HG03060 (cell line): ENCODE measurements at regions not wholly inside any gene's neighbourhood (a gene's known extent, or its start where the extent isn't known, plus 50 kb on each side); places are given as distances from the start of the nearest gene placed in this dataset.
"Not testable (repeated sequence)": the region's sequence is repeated elsewhere in the genome, so short reads cannot be mapped to it uniquely, and the experiment has no call there.

Source experiments
- ATAC-seq: cut with Tn5 transposase; IDR thresholded peaks from one replicate; pipeline ENCODE4 v1.9.1; 2021; ENCODE audit warnings: low read depth, moderate number of reproducible peaks; ENCODE audit not compliant: unreplicated experiment

DNA sequence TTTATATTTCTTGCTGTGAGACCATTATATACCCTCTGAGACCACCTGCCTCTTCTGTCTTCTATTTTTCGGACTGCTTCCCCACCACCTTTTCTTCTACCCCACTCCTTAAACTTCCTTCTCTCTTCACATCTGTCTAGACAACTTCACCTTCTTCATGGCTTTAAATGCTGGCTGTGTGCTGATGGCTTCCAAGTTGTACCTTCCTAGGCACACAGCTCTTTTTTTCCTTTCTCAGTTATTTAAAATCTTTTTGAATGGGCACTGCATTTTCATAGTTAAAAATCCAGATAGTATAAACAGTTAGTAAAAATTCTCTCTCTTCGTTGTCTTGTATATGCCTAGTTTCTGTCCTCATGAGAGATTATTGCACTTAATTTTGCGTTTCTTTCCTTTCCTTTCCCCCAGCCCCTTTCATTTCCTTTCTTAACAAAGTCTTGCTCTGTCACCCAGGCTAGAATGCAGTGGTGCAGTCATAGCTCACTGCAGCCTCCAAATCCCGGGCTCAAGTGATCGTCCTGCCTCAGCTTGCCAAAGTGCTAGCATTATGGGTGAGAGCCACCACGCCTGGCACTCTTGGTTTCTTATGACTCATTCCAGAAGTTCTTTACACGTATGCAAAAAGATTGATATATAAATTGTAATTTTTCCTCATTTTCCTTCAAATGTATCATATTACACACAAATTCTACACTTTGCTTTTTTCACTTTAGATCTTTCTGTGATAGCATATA, 114.3 kb downstream of the NPIPB5 start:
- no peak for ATAC-seq

DNA sequence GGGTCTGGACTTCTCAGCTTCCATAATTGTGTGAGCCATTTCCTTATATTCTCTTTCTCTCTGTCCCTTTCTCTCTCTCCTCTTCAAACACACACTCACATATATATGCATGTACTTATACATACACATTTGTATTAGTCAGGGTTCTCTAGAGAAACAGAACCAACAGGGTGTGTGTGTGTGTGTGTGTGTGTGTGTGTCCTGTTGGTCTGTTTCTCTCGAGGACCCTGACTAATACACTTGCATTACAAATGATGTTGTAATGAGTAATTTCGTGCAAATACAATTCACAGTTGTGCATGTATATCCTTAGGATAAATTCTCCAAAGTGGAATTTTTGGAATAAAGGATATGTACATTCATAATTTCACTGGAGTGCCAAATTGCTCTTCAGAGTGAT, 115.3 kb downstream of the NPIPB5 start:
- no peak for ATAC-seq

DNA sequence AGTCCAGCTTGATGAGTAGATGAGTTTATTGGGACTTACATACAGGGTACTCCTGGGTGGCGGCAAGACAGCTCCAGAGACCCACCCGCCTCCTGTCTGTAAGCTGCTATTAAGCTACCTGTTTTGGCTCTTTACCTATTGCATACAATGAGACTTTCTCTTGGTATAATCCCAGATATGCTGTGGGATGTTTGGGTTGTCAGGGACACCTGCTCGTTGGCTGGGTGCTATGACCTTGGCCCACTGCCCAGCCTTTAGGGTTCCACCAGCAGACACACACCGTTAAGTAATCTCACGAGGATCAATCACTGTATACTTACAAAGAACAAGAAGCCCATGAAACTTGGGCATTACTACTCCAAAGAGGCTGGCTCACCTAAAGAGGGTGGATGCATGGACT, 116.4 kb downstream of the NPIPB5 start:
- no peak for ATAC-seq

DNA sequence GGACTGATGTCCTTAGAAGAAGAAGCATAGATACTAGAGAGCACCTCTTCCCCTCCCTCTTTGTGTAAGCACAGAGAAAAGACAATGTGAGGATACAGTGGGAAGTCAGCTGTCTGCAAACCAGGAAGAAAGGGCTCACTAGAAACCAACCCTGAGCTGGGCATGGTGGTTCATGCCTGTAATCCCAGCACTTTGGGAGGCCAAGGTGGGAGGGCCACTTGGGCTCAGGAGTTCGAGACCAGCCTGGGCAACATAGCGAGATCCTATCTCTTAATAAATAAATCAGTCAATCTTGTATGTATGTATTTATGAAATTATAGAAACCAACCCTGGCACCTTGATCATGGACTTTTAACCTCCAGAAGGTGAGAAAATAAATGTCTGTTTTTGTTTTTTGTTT, 118.3 kb downstream of the NPIPB5 start:
- no peak for ATAC-seq

DNA sequence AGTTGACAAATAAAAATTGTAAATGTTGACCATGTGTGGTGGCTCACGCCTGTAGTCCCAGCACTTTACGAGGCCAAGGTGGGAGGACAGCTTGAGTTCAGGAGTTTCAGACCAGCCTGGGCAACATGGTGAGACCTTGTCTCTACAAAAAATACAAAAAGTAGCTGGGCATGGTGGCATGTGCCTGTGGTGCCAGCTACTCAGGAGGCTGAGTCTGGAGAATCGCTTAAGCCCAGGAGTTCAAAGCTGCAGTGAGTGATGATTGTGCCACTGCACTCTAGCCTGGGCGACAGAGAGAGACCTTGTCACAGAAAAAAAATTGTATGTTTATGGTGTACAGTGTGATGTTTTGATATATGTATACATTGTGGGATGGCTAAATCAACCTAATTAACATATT, 119.6 kb downstream of the NPIPB5 start:
- ATAC-seq = no peak

DNA sequence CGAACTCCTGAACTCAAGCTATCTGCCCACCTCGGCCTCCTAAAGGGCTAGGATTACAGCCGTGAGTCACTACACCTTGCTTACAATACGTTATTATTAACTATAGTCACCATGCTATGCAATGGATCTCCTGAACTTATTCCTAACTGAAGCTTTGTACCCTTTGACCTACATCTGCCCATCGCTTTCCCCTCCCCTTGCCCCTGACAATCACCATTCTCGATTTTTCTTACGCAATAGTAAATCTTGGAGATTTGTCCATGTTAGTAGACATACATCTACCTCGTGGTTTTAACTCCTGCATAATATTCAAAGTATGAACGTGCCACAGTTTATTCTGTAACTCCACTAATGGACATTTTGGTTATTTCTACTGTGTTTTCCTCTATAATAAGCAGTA, 120.6 kb downstream of the NPIPB5 start:
- no peak for ATAC-seq

DNA sequence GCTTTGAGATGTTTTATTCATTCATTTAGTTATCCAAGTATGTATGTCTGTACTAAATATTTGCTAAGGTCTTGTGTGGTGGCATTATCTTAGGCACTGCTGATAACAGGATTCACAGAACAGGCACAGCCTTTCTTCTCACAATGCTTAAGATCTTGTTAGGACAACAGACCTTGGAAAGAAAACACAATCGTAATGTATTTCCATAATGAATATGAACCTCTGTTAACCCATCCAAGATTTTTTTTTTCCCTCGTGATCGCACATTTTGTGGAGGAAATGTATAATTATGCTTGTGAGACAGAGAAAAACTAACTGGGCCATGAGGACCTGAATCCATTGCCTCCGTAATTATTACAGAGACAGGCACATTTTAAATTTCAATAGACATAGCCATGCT, 121.9 kb downstream of the NPIPB5 start:
- no peak for ATAC-seq

GRCh38 chr16:22633280-22633679, 122.6 kb downstream of the NPIPB5 start:
- no peak for ATAC-seq

DNA sequence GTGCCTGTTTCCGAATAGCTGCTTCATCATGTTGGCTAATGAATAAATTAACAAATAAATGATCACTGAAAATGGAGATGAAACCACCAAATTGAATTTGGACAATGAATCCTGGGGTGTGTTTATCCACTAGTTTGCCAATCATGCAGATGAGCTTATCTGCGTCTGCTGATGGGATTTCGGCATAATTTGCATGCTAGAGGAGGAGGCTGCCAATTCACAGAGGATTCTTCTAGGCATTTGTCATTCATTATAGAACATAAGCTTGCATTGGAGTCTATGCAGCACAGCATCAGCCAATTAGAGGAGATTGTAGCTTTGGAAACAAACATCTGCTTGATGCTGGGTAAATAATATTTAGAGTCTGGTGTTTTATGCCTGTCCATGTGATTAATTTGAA, 123.1 kb downstream of the NPIPB5 start:
- no peak for ATAC-seq

GRCh38 chr16:22634954-22635353, 124.3 kb downstream of the NPIPB5 start:
- ATAC-seq = no peak

DNA sequence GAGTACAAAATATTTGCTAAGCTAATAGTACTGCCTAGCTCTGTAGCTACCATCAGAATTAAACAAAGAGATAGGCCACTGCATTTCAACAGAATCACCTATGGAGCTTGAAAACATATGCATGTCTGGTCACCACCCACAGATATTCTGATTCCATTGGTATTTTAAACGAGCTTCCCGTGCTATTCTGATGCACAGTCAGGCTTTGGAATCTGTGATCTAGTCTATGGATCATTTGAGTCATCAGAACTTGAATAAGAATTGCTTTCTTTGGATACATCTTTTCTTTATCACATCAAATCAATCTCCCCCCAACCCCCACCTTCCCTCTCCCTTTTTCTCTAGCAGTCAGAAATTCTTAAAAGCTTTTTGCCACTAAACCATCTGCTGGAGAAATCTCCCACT, 124.7 kb downstream of the NPIPB5 start:
- ATAC-seq = no peak

DNA sequence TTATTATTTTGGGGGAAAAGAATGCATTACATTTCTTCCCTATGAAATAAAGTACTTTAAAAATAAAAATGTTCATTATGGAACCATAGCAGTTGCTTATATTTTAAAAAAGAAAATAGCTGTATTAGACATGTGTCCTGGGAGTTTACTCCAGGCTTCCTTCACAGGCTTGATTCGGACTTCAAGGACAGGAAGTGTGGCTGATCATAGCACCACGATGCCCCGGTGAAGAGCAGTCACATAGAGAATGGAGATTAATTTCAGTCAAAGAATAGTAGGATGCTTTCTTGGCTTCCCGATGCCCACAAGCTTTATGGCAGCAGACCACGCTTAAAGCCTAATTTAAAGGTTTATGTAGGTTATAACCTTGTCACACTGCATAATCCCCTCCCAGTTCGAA, 125.1 kb downstream of the NPIPB5 start:
- ATAC-seq = no peak

GRCh38 chr16:22638393-22639206, 127.9 kb downstream of the NPIPB5 start:
- ATAC-seq = no peak

DNA sequence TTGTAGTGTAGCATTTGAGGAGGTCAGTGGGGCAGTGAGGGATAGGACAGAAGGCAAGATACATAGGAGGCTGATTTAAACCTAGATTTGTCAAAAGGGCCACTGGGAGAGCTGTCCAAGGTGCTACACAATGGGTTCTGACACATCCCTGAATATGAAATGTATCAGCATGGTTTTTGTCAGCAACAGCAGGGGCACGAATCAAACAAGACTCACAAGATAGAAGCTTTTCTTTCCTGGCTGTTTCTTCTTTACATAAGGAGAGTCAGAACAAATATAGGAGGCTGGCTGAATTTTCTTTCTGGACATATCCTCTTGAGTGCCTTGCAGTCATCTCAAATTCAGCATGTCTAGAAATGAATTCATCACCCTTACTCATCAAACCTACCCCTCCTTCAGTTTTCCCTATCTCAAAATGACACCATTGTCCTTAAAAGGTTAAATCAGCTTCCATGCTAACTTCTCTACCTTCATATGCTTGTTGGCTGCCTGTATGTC, 130.5 kb downstream of the NPIPB5 start:
- ATAC-seq = no peak

DNA sequence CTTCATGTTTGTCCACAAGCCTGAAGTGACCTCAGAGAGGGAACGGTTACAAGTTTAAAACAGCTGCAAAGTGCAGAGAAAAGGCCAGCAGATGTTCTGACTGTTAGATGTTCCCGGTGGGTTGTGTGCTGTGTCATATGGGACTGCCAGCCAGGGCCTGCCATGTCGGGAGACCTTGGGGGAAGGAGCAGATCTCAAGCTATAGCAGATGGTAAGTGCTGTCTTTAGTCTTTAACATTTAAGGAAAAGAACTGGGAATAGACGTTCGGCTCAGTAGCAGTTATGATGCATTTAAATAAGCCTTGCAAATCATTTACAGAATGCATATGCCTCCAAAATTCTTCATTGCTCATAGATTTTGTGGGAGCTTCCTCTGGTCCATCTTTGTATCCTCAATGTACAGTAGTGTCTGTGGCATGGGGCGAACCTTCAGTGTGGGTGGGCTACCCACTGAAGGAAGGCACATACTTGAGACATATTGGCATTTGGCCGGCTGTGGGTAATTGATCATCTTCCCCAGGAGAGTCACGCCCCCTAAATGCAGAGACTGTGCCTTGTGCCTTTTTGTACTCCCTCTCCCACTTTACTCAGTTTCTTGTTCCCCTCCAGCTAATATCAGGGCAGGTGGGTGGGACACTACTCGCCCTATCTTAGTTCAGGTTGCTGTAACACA, 131.9 kb downstream of the NPIPB5 start:
- no peak for ATAC-seq

- ATAC-seq = not testable (repeated sequence)
Observed at GRCh38 chr16:22643203-22643602, 132.5 kb downstream of the NPIPB5 start.

DNA sequence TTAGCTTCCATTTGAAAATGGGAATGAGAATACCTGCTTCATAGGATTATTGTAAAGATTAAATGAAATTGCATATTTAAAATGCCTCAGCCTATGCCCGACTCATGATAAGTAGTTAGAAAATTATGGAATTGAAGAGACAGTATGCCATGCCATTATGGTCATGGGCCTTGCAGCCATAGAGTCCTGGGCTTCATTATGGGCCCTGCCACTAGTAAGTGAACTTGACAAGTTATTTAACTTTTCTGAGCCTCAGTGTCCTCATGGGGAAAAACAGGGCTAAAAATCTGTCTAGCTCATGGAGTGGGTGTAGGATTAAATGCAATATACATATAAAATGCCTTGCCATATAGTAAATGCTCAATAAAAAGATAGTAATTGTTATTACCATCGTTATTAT, 133.2 kb downstream of the NPIPB5 start:
- no peak for ATAC-seq

- no peak for ATAC-seq
Observed at GRCh38 chr16:22645868-22646267, 135.2 kb downstream of the NPIPB5 start.

DNA sequence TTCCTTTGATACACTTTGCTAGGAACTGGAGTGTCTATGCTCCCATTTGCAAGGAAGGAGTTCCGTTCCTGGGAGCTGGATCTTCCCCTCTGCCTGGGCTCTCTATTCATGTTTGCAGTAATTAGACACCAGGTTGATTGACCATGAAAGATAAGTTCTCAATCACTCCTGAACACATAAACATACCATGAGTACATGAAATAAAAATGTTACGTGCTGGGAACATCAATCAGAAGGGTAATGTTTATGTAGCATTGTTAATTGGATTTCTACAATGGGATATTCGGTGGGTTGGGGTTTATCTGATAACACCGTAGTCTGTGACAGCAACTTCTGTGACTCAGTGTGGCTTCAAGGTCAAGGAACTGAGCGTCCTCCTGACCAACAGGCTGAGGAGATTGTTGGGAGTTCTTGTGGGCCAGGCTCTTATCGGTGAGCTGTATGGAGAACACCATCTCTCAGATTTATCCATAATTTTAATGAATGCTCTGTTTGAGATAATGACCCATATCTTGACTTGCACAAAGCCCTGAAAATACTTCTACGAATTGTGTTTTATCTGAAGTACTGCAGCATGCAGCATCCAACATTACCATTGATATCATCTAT, 136.4 kb downstream of the NPIPB5 start:
- no peak for ATAC-seq

- ATAC-seq = no peak
Observed at GRCh38 chr16:22648141-22648540, 137.4 kb downstream of the NPIPB5 start.

DNA sequence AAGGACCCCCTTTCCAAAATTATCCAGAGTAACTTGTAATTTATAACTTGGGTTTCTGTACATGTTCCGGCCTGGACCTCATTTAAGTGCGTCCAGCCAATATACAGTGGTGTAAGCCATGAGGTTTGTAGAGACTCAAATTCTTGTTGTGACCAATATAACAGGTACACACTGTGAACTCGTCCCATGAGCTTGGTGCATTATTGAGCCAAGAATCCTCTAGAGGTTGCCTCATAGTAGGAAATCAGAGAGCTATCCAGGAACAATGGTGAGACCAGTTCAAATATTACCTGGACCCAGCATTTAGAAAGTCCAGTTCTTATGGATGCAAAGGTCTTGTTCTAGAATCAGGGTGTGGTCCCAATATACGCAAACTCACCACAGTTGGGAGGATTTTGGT, 138.2 kb downstream of the NPIPB5 start:
- no peak for ATAC-seq
